Ovary (tissue), 7 donors: ENCODE measurements at regions not wholly inside any gene's neighbourhood (a gene's known extent, or its start where the extent isn't known, plus 50 kb on each side); places are given as distances from the start of the nearest gene placed in this dataset.
"Not testable (repeated sequence)": the region's sequence is repeated elsewhere in the genome, so short reads cannot be mapped to it uniquely, and the experiment has no call there.

Experiments used
- DNase-seq, 5 donors: peaks; one replicate each; pipeline ENCODE4 v3.0.0-alpha.2; 2019 to 2020
- H3K27ac ChIP-seq, 2 donors: fragments of 200-600 bp; one replicate each; pipeline versions ENCODE4 v1.5.1 to v1.8.0; 2019 to 2022
- H3K27me3 ChIP-seq: fragments of 200-600 bp; one replicate; pipeline ENCODE4 v1.8.0; 2022
- H3K36me3 ChIP-seq: fragments of 200-600 bp; sonication (generic); one replicate; pipeline ENCODE4 v1.5.1; 2019
- H3K4me1 ChIP-seq: one replicate; pipeline ENCODE4 v1.8.1; 2013; ENCODE audit warnings: mild to moderate bottlenecking, moderate library complexity; ENCODE audit not compliant: insufficient read depth
- H3K4me3 ChIP-seq: fragments of 200-600 bp; sonication (generic); one replicate; pipeline ENCODE4 v1.5.1; 2017
- H3K9me3 ChIP-seq, 2 donors: fragments of 200-600 bp in 1 of 2; sonication (generic) in 1 of 2; one replicate each; pipeline versions ENCODE4 v1.5.1 to v1.8.1; 2013 to 2019; ENCODE audit warnings: mild to moderate bottlenecking in 1 of 2, moderate library complexity in 1 of 2
- EP300 ChIP-seq: sonication (generic); formaldehyde crosslinking; IDR thresholded peaks from one replicate; pipeline ENCODE4 v1.6.1; 2017; ENCODE audit warnings: antibody characterized with exemption
- POLR2A ChIP-seq: fragments of 450-650 bp; IDR thresholded peaks from one replicate; pipeline ENCODE4 v1.6.1; 2017; ENCODE audit warnings: antibody characterized with exemption, mild to moderate bottlenecking, moderate library complexity
- WGBS, 3 donors: extraction: QIAGEN DNeasy Blood & Tissue Kit in 1 of 3; methylation state at CpG; one replicate each; pipeline versions ENCODE4 v1.1.5 to v1.1.7; 2013 to 2017; 5-methylcytosine and 5-hydroxymethylcytosine counted together
- intact Hi-C, 4 donors: fragments of 100-400 bp; cut with DNase I; formaldehyde crosslinking; loops; one replicate each; pipeline versions ENCODE4 v1.11.0 to v1.15.1; 2022 to 2023
- TF ChIP-seq, protein P1 (sequence below), 3 donors: fragments of 450-650 bp in 2 of 3; fragments of 200-600 bp in 1 of 3; IDR thresholded peaks; one replicate each; pipeline versions ENCODE4 v1.5.1 to v1.8.0; 2016 to 2022; ENCODE audit warnings: antibody characterized with exemption in 3 of 3, mild to moderate bottlenecking in 1 of 3
- donor health status: DM: no; HTN: no; CAD: no; lungs with moderate emphysema.
- donor health status: DM: no; HTN: no; CAD: no.
- donor health status: Bipolar disorder and iron deficiency.
- donor health status: DM: no; HTN: no; CAD: no.
- donor health status: DM: yes; HTN: yes; CAD: no.

DNA sequence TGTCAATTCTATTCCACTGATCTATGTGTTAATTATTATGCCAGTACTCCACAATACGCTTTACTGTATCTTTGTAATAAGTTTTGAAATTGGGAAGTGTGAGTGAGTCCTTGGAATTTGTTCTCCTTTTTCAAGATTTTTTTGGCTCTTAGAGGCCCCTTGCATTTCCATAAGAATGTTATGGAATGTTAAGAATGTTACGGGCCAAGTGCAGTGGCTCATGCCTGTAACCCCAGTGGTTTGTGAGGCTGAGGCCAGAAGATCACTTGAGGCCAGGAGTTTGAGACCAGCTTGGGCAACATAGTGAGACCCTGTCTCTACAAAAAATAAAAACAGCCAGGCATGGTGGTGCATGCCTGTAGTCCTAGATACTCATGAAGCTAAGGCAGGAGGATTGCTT, 167.6 kb upstream of the CXorf66 start:
- Histone ChIP-seq H3K27me3 (no peaks in the 10 kb centered on the region), H3K36me3 (no peaks in the 10 kb centered on the region), H3K4me3 (no peak overlapping the region), H3K4me1 (no peaks in the 10 kb centered on the region), H3K9me3 (no peaks in the 10 kb centered on the region), H3K27ac (no peak overlapping the region)
- DNase-seq: no peak
- intact Hi-C loops: no loop called here
- TF ChIP-seq POLR2A (no peak), EP300 (no peak)
- TF ChIP-seq, protein P1, sequence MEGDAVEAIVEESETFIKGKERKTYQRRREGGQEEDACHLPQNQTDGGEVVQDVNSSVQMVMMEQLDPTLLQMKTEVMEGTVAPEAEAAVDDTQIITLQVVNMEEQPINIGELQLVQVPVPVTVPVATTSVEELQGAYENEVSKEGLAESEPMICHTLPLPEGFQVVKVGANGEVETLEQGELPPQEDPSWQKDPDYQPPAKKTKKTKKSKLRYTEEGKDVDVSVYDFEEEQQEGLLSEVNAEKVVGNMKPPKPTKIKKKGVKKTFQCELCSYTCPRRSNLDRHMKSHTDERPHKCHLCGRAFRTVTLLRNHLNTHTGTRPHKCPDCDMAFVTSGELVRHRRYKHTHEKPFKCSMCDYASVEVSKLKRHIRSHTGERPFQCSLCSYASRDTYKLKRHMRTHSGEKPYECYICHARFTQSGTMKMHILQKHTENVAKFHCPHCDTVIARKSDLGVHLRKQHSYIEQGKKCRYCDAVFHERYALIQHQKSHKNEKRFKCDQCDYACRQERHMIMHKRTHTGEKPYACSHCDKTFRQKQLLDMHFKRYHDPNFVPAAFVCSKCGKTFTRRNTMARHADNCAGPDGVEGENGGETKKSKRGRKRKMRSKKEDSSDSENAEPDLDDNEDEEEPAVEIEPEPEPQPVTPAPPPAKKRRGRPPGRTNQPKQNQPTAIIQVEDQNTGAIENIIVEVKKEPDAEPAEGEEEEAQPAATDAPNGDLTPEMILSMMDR (IDR thresholded peaks at IDR 0.05): no peak
- 56 to 72% (median 62%) methylated on average over 2 of the region's 2 CpGs for WGBS, 3 donors

DNA sequence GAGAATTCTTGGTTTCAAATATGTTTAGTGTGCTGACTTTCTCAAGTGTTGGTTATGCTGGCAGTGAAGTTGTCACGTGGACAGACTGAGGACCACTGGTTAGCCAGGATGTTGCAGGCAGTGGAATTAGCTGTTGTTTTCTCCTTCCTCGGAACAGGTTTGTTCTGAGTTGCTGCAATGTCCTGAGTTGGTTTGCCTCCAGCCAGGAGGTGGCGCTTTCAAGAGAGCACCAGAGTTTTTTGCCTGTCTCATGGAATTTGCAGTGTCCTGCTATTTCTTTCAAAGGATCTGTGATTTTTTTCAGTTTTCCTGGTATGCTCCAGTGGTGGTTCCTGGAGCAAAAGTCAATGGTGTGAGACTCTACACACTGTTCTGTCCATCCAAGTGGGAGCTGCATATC, 158.1 kb upstream of the CXorf66 start:
- Histone ChIP-seq H3K27me3 (no peaks in the 10 kb centered on the region), H3K9me3 (no peaks in the 10 kb centered on the region), H3K4me3 (no peak overlapping the region), H3K36me3 (no peaks in the 10 kb centered on the region), H3K27ac (no peak overlapping the region), H3K4me1 (no peaks in the 10 kb centered on the region)
- DNase-seq: no peak
- intact Hi-C loops: no loop called here
- TF ChIP-seq EP300: no peak
- TF ChIP-seq POLR2A: no peak
- TF ChIP-seq, protein P1 (IDR thresholded peaks at IDR 0.05): no peak
- 9 to 26% (median 18%) methylated on average over 3 of the region's 3 CpGs for WGBS, 3 donors

GRCh38 chrX:140114059-140114458, 148.7 kb upstream of the CXorf66 start:
- H3K9me3 ChIP-seq, H3K4me3 ChIP-seq, DNase-seq, H3K27me3 ChIP-seq, H3K4me1 ChIP-seq, H3K36me3 ChIP-seq, intact Hi-C loops, H3K27ac ChIP-seq: not testable (repeated sequence)
- WGBS, 3 donors: 73 to 93% (median 85%) methylated on average over 1 of the region's 1 CpG

DNA sequence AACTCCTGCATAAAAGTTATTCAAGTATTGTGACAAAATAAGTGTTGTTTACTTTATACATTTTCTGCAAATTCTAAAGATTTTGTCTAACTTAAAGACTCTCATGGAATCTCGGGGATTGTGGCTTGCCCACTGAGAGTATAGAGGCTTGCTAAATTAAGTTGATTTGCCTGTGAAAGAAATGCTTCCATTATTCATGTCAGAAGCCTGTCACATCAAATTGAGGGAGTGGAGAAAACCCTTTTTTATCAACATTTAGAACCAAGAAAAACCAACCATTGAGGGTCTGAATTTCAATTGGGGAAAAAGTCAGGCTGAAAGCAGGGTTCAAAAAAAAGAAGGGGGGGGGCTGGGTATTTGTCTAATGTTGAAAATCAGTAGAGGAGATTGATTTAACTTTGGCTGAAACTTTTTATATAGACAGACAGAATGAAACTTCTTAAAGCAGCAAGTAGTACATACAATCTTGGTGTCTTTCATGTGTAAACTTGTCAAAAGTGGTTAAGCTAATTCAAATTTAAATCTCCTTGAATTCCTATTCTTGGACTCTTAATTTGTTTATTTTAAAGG, 144.8 kb upstream of the CXorf66 start:
- H3K4me1 ChIP-seq: no peaks in the 10 kb centered on the region
- H3K27me3 ChIP-seq: no peaks in the 10 kb centered on the region
- DNase-seq: no peak
- TF ChIP-seq POLR2A (no peak), EP300 (no peak)
- TF ChIP-seq, protein P1 (IDR thresholded peaks at IDR 0.05): no peak
- no peak overlapping the region for H3K27ac ChIP-seq
- intact Hi-C loops: no loop called here
- no peaks in the 10 kb centered on the region for H3K9me3 ChIP-seq
- WGBS, 3 donors: 42 to 53% (median 51%) methylated on average over 1 of the region's 1 CpG
- no peaks in the 10 kb centered on the region for H3K36me3 ChIP-seq
- no peak overlapping the region for H3K4me3 ChIP-seq

- TF ChIP-seq POLR2A (no peak), EP300 (no peak)
- TF ChIP-seq, protein P1 (IDR thresholded peaks at IDR 0.05): no peak
- Histone ChIP-seq H3K36me3 (no peaks in the 10 kb centered on the region), H3K27me3 (no peaks in the 10 kb centered on the region), H3K9me3 (no peaks in the 10 kb centered on the region), H3K4me1 (no peaks in the 10 kb centered on the region), H3K4me3 (no peak overlapping the region), H3K27ac (no peak overlapping the region)
- WGBS, 3 donors: 66 to 72% (median 68%) methylated on average over 3 of the region's 3 CpGs
- intact Hi-C loops: no loop called here
- no peak for DNase-seq
Observed at GRCh38 chrX:140104760-140105159, 139.4 kb upstream of the CXorf66 start.
